HG03520 (cell line): ENCODE measurements at regions not wholly inside any gene's neighbourhood (a gene's known extent, or its start where the extent isn't known, plus 50 kb on each side); places are given as distances from the start of the nearest gene placed in this dataset.
"Not testable (repeated sequence)": the region's sequence is repeated elsewhere in the genome, so short reads cannot be mapped to it uniquely, and the experiment has no call there.

Experiments used
- ATAC-seq: cut with Tn5 transposase; IDR thresholded peaks from one replicate; pipeline ENCODE4 v1.9.1; 2021; ENCODE audit warnings: mild to moderate bottlenecking, moderate library complexity; ENCODE audit not compliant: unreplicated experiment

- no peak for ATAC-seq
These were observed 785.6 kb downstream of the TBC1D22A start for GRCh38 chr22:47547881-47548650.

- ATAC-seq, result no peak
These were observed 784.8 kb downstream of the TBC1D22A start for GRCh38 chr22:47547239-47547661.

DNA sequence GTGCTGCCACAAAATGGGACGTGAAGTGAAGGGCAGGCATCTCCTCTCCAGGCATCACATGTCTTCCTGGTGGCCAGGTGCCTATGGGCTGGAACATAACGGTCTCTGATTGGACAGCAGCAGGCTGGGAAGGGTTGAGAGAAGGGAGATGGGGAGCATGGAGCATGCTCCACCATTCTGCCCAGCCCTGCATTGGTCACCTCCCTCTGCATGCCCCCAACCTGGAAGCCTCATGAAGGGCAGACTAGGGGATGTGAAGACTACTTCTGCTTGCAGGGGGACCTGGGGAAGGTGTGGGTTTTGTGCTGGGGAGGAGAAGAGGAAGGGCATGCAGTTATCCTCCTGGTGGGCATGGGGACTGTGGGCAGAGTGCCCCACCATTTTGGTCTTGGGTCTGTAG is 782.2 kb downstream of the TBC1D22A start:
- no peak for ATAC-seq

DNA sequence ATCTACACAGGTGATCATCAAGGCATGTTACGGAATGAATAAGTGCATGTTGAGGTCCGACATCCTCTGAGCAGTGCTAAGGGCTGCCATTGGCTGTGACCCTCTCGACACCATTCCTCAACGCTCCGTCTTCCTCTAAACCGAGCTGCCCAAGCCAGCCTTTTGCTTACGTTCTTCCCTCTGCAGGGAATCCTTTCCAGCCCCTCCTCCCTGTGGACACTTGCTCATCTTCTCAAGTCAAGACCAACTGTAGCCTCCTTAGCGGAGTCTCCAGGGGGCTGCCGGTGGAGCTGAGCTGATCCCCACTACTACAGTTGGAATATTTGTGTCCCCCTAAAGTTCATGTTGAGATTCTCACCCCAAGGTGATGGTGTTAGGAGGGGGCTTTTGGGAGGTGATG is 781.0 kb downstream of the TBC1D22A start:
- no peak for ATAC-seq

DNA sequence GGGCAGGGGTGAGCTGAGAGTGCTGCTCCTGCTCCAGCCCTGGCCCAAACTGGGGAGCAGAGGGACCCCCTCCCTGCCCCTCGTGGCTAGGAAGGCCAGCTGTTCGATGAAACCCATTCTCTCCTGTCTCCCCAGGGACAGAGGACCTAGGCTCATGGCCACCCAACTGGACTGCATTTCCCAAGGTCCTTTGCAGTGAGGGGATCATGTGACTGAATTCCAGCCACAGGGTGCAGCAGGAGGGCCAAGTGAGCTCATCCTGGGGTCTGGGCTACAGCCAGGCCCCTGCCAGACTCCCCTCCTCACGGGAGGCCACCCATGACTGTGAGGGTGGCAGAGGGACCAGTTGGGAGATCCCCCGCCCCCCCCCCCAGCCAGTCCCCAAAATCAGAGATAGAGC is 777.6 kb downstream of the TBC1D22A start:
- ATAC-seq, result no peak

- ATAC-seq, result no peak
These were observed 776.9 kb downstream of the TBC1D22A start for GRCh38 chr22:47539374-47539773.

DNA sequence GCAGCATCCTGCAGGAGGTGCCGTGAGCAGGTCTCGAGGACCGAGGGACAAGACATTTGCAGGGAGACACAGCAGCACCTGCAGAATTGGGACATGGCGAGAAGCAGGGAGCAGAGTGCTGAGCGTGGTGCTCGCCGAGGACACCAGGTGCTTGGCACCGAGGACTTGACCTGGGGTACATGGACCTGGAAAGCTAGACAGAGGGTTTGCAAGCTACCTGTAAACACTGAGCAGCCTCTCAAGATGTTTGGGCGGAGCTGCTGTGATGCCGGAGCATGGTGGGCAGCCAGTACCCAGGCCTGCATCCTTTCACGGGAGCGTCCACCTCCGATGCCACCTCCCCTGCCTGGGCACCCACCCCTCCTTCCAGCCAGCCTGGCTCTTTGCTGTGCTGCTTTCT is 773.2 kb downstream of the TBC1D22A start:
- no peak for ATAC-seq

GRCh38 chr22:47534804-47535410 is 772.5 kb downstream of the TBC1D22A start:
- ATAC-seq, result no peak

- no peak for ATAC-seq
These were observed 771.7 kb downstream of the TBC1D22A start for GRCh38 chr22:47533961-47534803.

DNA sequence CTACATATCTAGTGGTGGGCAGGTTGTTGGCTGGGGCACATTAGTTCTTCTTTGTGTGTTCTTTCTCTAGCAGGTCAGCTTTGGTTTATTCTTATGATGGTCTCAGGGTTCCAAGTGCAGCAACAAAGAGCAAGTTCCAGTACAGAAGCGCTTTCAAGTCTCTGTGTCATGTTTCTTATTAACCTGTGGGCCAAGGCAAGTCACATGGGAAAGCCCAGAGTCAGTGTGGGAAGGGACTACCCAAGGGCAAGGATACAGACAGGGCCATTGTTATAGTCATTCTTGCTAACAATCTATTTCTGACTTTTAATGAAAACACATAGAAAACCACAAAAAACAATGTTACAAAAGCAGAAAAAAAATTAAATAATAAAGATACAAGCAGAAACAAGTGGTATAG is 754.6 kb downstream of the TBC1D22A start:
- ATAC-seq, result no peak

DNA sequence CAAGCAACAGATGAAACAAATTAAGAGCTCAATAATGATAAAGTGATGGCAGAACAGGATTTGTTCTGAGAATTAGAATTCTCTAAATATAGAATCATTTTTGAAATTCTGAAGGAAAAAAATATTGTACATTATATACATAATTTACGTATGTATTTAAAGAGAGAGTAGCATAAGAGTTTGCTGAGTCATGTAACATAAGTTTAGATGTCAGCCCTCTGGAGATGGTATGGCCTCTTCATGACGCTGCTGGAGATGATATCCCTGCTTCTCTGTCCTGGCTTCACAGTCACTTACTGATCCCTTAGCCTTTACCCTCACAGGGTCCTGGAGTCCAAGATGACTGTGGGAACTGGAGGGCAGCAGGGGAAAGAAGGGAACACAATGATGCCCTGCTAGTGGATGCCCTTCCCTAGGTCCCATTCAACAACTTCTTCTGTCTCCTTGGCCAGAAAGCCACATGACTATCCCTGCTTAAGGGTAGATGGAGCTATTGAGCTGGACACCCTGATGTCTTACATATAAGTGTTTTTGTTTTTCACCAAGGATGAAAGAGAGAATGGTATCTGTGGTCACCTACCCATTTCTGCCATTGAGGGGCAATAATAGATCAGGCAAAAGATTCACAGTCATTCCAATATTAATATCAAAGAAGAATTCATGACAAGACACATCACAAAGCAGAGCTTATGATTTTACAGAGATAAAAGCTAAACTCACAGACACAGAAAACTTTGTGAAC is 753.1 kb downstream of the TBC1D22A start:
- ATAC-seq, result no peak

- ATAC-seq, result no peak
These were observed 750.2 kb downstream of the TBC1D22A start for GRCh38 chr22:47512617-47513016.

- ATAC-seq, result no peak
These were observed 742.5 kb downstream of the TBC1D22A start for GRCh38 chr22:47504962-47505361.

GRCh38 chr22:47498969-47499495 is 736.6 kb downstream of the TBC1D22A start:
- no peak for ATAC-seq

GRCh38 chr22:47497666-47498065 is 735.2 kb downstream of the TBC1D22A start:
- no peak for ATAC-seq

DNA sequence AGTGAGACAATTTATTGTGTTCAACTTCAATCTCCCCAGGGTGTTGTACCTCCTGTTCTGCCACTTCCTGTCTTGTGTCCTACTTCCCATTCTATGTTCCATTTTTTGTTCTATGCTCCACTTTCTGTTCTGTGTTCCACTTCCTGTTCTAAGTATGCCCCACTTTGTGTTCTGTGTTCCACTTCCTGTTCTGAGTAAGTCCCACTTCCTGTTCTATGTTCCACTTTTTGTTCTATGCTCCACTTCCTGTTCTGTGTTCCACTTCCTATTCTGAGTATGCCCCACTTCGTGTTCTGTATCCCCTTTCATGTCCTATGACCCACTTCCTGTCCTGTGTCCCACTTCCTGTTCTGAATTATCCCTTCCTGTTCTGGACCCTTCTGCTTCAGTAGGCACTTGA is 732.7 kb downstream of the TBC1D22A start:
- ATAC-seq, result no peak

DNA sequence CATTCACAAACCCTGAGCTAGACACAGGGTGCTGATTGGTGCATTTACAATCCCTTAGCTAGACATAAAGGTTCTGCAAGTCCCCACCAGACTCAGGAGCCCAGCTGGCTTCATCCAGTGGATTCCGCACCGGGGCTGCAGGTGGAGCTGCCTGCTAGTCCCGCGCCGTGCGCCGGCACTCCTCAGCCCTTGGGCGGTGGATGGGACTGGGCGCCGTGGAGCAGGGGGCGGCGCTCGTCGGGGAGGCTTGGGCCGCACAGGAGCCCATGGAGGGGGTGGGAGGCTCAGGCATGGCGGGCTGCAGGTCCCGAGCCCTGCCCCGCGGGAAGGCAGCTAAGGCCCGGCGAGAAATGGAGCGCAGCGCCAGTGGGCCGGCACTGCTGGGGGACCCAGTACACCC is 725.7 kb downstream of the TBC1D22A start:
- not testable (repeated sequence) for ATAC-seq

- ATAC-seq, result no peak
These were observed 724.3 kb downstream of the TBC1D22A start for GRCh38 chr22:47486569-47487312.

- no peak for ATAC-seq
These were observed 722.6 kb downstream of the TBC1D22A start for GRCh38 chr22:47484960-47485569.

DNA sequence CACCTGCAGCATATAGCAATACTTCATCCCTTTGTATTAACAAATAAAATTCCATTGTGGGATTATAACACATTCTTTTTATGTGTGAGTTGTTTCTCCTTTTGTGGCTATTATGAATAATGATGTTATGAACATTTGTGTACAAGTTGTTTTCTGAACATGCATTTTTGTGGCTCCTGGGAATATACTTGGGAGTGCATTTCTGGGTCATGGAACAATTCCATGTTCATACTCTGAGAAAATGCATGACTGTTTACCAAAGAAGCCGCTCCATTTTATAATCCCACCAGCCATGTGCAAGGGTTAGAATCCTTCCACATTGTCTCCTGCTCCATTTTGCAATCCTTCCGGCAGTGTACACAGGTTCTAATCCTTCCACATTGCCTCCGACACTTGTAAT is 713.8 kb downstream of the TBC1D22A start:
- ATAC-seq, result no peak
